Osteocyte (in vitro differentiated cells): ENCODE measurements at regions not wholly inside any gene's neighbourhood (a gene's known extent, or its start where the extent isn't known, plus 50 kb on each side); places are given as distances from the start of the nearest gene placed in this dataset.

Source experiments
- DNase-seq: peaks from one replicate; pipeline ENCODE4 v3.0.0; 2021; ENCODE audit warnings: mixed read lengths; ENCODE audit not compliant: unreplicated experiment; ENCODE audit errors: extremely low spot score
- H3K27ac Mint-ChIP-seq: one replicate; pipeline ENCODE4 v1.8.0; 2021; ENCODE audit warnings: mild to moderate bottlenecking, mixed read lengths; ENCODE audit not compliant: unreplicated experiment
- H3K27me3 Mint-ChIP-seq: one replicate; pipeline ENCODE4 v1.8.0; 2021; ENCODE audit warnings: mixed read lengths; ENCODE audit not compliant: unreplicated experiment
- H3K36me3 Mint-ChIP-seq: one replicate; pipeline ENCODE4 v1.8.0; 2021; ENCODE audit warnings: mixed read lengths; ENCODE audit not compliant: unreplicated experiment
- H3K4me1 Mint-ChIP-seq: one replicate; pipeline ENCODE4 v1.8.0; 2021; ENCODE audit warnings: mixed read lengths; ENCODE audit not compliant: unreplicated experiment
- H3K4me3 Mint-ChIP-seq: one replicate; pipeline ENCODE4 v1.8.0; 2021; ENCODE audit warnings: mild to moderate bottlenecking, moderate library complexity, mixed read lengths; ENCODE audit not compliant: unreplicated experiment
- H3K9me3 Mint-ChIP-seq: one replicate; pipeline ENCODE4 v1.8.0; 2021; ENCODE audit warnings: mixed read lengths; ENCODE audit not compliant: unreplicated experiment
- TF ChIP-seq, protein P1 (sequence below): fragments of 200-600 bp; sonication (generic); IDR thresholded peaks from 2 replicates; pipeline ENCODE4 v1.5.0; 2021; ENCODE audit warnings: antibody characterized with exemption, mild to moderate bottlenecking, moderate library complexity

- Mint-ChIP-seq H3K9me3 (peaks cover 83% of the 10 kb centered on the region), H3K36me3 (no peaks in the 10 kb centered on the region), H3K4me3 (no peak overlapping the region), H3K27ac (no peak overlapping the region), H3K4me1 (no peaks in the 10 kb centered on the region), H3K27me3 (no peaks in the 10 kb centered on the region)
- peak; percentile 69 for DNase-seq
- TF ChIP-seq, protein P1, sequence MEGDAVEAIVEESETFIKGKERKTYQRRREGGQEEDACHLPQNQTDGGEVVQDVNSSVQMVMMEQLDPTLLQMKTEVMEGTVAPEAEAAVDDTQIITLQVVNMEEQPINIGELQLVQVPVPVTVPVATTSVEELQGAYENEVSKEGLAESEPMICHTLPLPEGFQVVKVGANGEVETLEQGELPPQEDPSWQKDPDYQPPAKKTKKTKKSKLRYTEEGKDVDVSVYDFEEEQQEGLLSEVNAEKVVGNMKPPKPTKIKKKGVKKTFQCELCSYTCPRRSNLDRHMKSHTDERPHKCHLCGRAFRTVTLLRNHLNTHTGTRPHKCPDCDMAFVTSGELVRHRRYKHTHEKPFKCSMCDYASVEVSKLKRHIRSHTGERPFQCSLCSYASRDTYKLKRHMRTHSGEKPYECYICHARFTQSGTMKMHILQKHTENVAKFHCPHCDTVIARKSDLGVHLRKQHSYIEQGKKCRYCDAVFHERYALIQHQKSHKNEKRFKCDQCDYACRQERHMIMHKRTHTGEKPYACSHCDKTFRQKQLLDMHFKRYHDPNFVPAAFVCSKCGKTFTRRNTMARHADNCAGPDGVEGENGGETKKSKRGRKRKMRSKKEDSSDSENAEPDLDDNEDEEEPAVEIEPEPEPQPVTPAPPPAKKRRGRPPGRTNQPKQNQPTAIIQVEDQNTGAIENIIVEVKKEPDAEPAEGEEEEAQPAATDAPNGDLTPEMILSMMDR: no peak
Measured at GRCh38 chr3:13707456-13707855, 158.5 kb downstream of the FBLN2 start.

DNA sequence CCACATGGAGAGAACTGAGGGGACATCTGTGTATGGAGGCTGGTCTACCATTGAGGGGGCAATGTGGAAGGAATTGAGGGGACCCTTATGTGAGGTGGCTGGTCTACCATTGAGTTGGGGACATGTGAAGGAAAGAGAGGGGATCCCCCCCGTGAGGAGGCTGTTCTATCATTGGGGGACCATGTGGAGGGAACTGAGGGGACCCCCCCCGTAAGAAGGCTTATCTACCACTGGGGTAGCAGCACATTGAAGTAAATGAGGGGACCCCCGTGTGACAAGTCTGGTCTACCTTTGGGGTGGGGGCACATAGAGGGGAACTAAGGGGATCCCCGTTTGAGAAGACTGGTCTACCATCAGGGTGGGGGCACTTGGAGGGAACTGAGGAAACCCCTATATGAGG is 158.0 kb downstream of the FBLN2 start:
- TF ChIP-seq, protein P1: no peak
- Mint-ChIP-seq H3K9me3 (peaks cover 77% of the 10 kb centered on the region), H3K27me3 (no peaks in the 10 kb centered on the region), H3K27ac (no peak overlapping the region), H3K36me3 (no peaks in the 10 kb centered on the region), H3K4me1 (no peaks in the 10 kb centered on the region), H3K4me3 (no peak overlapping the region)
- peak; percentile 32 for DNase-seq

GRCh38 chr3:13706451-13706850 is 157.5 kb downstream of the FBLN2 start:
- TF ChIP-seq, protein P1: no peak
- no peaks in the 10 kb centered on the region for H3K36me3 Mint-ChIP-seq
- H3K4me1 Mint-ChIP-seq: no peaks in the 10 kb centered on the region
- peak; percentile 60 for DNase-seq
- no peak overlapping the region for H3K27ac Mint-ChIP-seq
- peaks cover 73% of the 10 kb centered on the region for H3K9me3 Mint-ChIP-seq
- H3K27me3 Mint-ChIP-seq: no peaks in the 10 kb centered on the region
- no peak overlapping the region for H3K4me3 Mint-ChIP-seq

GRCh38 chr3:13705702-13706280 is 156.9 kb downstream of the FBLN2 start:
- no peaks in the 10 kb centered on the region for H3K27me3 Mint-ChIP-seq
- no peaks in the 10 kb centered on the region for H3K4me1 Mint-ChIP-seq
- no peak overlapping the region for H3K4me3 Mint-ChIP-seq
- H3K27ac Mint-ChIP-seq: no peak overlapping the region
- TF ChIP-seq, protein P1: no peak
- no peaks in the 10 kb centered on the region for H3K36me3 Mint-ChIP-seq
- peaks cover 66% of the 10 kb centered on the region for H3K9me3 Mint-ChIP-seq
- DNase-seq: peak; percentile 70

DNA sequence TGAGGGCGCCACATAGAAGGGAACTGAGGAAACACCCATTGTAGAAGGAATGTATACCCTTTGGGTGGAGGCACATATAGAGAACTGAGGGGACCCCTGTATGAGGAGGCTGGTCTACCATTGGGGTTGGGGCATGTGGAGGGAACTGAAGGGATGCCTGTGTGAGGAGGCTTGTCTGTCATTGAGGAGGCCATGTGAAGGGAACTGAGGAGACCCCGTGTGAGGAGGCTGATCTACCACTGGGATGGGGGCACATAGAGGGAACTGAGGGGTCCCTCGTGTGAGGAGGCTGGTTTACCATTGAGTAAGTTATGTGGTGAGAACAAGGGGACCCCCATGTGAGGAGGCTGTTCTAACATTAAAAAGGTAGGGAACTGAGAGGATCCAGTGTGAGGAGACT is 156.1 kb downstream of the FBLN2 start:
- H3K36me3 Mint-ChIP-seq: no peaks in the 10 kb centered on the region
- peak; percentile 49 for DNase-seq
- H3K9me3 Mint-ChIP-seq: peaks cover 61% of the 10 kb centered on the region
- no peak overlapping the region for H3K27ac Mint-ChIP-seq
- TF ChIP-seq, protein P1: no peak
- H3K4me1 Mint-ChIP-seq: no peaks in the 10 kb centered on the region
- no peak overlapping the region for H3K4me3 Mint-ChIP-seq
- no peaks in the 10 kb centered on the region for H3K27me3 Mint-ChIP-seq
